Mammary epithelial cell (primary cell): ENCODE measurements at regions not wholly inside any gene's neighbourhood (a gene's known extent, or its start where the extent isn't known, plus 50 kb on each side); places are given as distances from the start of the nearest gene placed in this dataset.

Source experiments
- EZH2 ChIP-seq: IDR thresholded peaks from 2 replicates; pipeline ENCODE4 v1.6.1; 2012; ENCODE audit warnings: low read length, inconsistent platforms, borderline replicate concordance
- TF ChIP-seq, protein P1 (sequence below), 2 donors: IDR thresholded peaks in 1 of 2; conservative IDR thresholded peaks in 1 of 2; 2 replicates each; pipeline ENCODE4 v1.5.1; 2011 to 2012; ENCODE audit warnings: inconsistent platforms in 2 of 2, low read length in 2 of 2, mild to moderate bottlenecking in 2 of 2, control low read depth in 1 of 2, low read depth in 1 of 2; ENCODE audit not compliant: insufficient read depth in 1 of 2; ENCODE audit errors: extremely low read depth in 1 of 2

DNA sequence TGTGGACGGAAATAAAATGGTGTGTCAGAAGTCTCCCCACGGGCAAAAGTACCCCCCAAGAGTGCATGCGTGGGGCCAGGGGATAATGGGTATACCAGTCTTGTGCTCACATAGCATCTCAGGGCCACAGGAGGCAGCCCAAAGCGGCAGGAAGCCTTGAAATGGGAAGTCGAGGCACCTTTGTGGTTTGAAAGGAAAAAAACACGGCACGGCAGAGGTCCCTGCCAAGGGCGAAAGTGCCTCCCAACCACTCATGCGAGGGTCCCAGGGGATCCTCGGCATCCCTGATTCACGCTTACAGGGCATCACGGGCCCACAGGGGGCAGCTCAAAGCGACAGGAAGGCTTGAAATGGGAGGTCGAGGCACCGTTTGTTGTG, 583.2 kb downstream of the ALG10 start:
- TF ChIP-seq, protein P1, sequence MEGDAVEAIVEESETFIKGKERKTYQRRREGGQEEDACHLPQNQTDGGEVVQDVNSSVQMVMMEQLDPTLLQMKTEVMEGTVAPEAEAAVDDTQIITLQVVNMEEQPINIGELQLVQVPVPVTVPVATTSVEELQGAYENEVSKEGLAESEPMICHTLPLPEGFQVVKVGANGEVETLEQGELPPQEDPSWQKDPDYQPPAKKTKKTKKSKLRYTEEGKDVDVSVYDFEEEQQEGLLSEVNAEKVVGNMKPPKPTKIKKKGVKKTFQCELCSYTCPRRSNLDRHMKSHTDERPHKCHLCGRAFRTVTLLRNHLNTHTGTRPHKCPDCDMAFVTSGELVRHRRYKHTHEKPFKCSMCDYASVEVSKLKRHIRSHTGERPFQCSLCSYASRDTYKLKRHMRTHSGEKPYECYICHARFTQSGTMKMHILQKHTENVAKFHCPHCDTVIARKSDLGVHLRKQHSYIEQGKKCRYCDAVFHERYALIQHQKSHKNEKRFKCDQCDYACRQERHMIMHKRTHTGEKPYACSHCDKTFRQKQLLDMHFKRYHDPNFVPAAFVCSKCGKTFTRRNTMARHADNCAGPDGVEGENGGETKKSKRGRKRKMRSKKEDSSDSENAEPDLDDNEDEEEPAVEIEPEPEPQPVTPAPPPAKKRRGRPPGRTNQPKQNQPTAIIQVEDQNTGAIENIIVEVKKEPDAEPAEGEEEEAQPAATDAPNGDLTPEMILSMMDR (conservative IDR thresholded peaks at IDR 0.05 in 1 of 2, IDR thresholded peaks at IDR 0.05 in 1 of 2; ENCODE audit: extremely low read depth in 1 of 2, insufficient read depth in 1 of 2, low read depth in 1 of 2, low read length in 2 of 2) = no peak
- TF ChIP-seq EZH2 = no peak
